AG09309 (cell line): ENCODE measurements at regions not wholly inside any gene's neighbourhood (a gene's known extent, or its start where the extent isn't known, plus 50 kb on each side); places are given as distances from the start of the nearest gene placed in this dataset.

ENCODE experiments used
- DNase-seq: peaks from one replicate; pipeline ENCODE4 v3.0.0-alpha.2; 2010; ENCODE audit warnings: low read depth
- H3K4me3 ChIP-seq: 2 replicates; pipeline ENCODE4 v1.5.1; 2011; ENCODE audit warnings: mild to moderate bottlenecking, low read depth, low read length, moderate library complexity; ENCODE audit not compliant: control insufficient read depth
- TF ChIP-seq, protein P1 (sequence below): IDR thresholded peaks from 2 replicates; pipeline ENCODE4 v1.5.1; 2011; ENCODE audit warnings: mild to moderate bottlenecking, low read depth, low read length, inconsistent platforms; ENCODE audit not compliant: insufficient read depth, control insufficient read depth; ENCODE audit errors: missing control alignments

DNA sequence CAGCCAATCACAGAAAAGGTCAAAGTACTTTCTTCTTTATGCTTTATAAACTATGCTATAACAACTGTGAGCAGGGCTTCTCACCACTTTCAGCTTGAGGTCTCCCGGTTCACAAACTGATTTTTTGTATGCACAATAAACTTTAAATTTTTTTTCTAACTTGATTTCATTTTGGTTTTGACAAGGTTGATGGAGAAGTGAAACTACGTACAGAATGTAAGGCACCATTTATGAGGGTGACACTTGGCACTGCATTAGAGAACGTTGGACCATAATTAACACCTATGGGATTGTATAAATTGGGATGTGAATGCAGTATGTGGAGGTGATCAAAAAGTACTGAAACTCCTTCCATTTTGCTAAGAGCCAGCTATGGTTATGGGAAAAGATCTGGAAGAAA lies 857.9 kb upstream of the HTR2C start:
- TF ChIP-seq, protein P1, sequence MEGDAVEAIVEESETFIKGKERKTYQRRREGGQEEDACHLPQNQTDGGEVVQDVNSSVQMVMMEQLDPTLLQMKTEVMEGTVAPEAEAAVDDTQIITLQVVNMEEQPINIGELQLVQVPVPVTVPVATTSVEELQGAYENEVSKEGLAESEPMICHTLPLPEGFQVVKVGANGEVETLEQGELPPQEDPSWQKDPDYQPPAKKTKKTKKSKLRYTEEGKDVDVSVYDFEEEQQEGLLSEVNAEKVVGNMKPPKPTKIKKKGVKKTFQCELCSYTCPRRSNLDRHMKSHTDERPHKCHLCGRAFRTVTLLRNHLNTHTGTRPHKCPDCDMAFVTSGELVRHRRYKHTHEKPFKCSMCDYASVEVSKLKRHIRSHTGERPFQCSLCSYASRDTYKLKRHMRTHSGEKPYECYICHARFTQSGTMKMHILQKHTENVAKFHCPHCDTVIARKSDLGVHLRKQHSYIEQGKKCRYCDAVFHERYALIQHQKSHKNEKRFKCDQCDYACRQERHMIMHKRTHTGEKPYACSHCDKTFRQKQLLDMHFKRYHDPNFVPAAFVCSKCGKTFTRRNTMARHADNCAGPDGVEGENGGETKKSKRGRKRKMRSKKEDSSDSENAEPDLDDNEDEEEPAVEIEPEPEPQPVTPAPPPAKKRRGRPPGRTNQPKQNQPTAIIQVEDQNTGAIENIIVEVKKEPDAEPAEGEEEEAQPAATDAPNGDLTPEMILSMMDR = no peak
- no peak for DNase-seq
- no peak overlapping the region for H3K4me3 ChIP-seq

DNA sequence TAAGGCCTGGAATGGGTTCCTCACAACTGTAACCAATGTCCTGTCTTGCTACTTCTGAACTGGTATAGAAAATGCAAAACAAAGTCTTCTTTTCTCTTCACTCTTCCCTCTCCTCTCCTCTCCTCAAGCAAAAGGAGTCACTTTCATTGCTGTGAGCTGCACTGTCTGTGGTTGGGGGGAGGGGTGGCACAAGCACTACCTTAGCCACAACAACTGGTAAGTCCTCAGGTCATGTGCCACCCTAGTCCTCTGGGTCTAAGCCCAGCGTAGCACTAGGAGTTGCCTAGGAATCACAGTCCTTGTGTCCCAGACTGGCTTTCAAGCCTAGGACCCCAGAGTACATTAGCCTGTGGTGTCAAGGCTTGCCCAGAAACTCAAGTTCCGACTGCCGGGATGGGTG lies 859.3 kb upstream of the AMOT start:
- H3K4me3 ChIP-seq = no peak overlapping the region
- TF ChIP-seq, protein P1 = no peak
- no peak for DNase-seq

DNA sequence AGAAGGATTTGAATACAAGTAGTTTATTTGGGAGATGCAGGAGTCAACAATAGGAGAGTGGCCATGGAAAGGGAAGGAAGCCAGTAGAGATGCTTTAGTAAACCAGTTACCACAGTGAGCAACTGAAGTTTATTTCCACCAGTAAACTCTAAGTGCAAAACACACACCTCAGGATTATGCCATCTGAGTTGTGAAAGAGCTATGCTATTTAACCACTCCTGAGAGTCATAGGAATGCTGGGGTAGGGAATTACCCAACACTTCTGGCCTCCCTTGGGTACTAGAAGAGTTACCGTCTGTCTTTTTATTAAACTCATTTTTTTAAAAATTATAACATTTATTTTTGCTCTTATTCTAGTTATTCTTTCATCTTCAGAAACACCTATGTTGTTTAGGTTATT lies 834.6 kb upstream of the AMOT start:
- TF ChIP-seq, protein P1 = no peak
- DNase-seq = no peak
- H3K4me3 ChIP-seq = no peak overlapping the region

DNA sequence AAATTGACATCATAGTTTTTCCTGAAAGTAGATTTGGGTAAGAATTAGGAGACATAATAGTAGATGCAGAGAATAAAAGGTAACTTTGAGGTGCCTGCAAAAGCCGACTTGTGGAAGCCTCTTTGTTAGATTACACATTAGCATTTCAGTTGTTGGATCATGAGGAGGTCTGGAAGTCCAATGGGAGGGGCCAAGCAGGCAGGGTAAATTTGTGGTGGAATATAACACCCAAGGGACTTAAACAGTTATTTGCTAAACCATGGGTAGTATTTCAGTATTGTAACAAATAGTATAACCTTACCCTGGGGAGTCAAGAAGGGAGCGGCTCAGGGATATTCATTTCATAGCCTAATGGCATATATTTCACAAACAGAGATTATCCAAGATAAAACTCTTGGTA lies 810.7 kb upstream of the AMOT start:
- TF ChIP-seq, protein P1 = no peak
- no peak for DNase-seq
- H3K4me3 ChIP-seq = no peak overlapping the region

DNA sequence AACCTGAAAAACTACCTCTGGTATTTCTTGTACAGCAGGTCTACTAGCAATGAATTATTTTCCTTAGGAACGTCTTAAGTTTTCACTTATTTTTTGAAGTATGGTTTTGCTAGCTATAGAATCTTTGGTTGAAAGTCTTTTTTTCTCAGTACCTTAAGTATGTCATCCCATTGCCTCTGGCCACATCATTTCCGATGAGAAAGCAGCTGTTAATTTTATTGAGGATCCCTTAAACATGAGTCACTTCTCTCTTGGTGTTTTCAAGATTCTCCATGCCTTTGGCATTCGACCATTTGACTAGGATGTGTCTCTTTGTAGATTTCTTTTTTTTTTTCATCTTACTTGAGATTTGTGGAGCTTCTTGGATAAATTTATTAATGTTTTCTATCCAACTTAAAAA lies 803.8 kb upstream of the AMOT start:
- H3K4me3 ChIP-seq = no peak overlapping the region
- TF ChIP-seq, protein P1 = no peak
- no peak for DNase-seq

DNA sequence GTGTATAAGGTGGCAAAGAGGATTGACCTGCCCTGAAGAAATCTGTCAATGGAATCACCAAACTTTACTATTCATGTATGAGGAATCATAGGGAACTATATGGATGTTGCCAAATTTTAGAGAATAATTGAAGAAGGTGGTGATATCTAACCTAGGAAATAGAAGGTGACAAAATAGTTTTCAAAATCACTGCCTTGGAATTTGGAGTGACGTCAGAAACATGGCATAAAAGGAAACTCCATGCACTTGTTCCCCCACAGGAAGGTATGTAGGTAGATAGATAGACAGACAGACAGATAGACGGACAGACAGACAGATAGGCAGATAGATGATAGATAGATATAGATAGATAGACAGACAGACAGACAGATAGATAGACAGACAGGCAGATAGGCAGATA lies 793.9 kb upstream of the AMOT start:
- TF ChIP-seq, protein P1 = no peak
- no peak overlapping the region for H3K4me3 ChIP-seq
- no peak for DNase-seq

DNA sequence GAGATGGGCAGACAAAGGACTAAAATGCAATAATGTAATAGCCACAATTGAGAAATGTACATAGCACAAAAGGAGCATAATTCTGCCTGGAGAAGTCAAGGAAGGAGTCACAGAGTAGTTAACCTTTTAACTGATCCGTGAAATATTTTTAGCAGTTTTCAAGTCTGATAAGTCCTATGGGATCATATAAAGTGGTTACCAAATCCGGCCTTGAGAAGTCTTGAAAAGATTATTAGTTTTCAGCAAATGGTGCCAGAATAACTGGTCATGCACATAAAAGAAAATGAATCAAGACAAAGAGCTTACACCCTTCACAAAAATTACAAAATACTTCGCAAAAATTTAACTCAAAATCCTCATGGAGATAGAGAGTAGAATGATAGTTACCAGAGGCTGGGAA lies 788.7 kb upstream of the AMOT start:
- TF ChIP-seq, protein P1 = no peak
- DNase-seq = no peak
- no peak overlapping the region for H3K4me3 ChIP-seq
